GM12892 (cell line): ENCODE measurements at regions not wholly inside any gene's neighbourhood (a gene's known extent, or its start where the extent isn't known, plus 50 kb on each side); places are given as distances from the start of the nearest gene placed in this dataset.

Experiments
- POLR2A ChIP-seq: IDR thresholded peaks from 2 replicates; pipeline ENCODE4 v1.6.1; 2011; ENCODE audit warnings: low read depth, low read length, control low read depth
- POLR2AphosphoS5 ChIP-seq: IDR thresholded peaks from 2 replicates; pipeline ENCODE4 v1.6.1; 2011; ENCODE audit warnings: low read depth, low read length, control low read depth

DNA sequence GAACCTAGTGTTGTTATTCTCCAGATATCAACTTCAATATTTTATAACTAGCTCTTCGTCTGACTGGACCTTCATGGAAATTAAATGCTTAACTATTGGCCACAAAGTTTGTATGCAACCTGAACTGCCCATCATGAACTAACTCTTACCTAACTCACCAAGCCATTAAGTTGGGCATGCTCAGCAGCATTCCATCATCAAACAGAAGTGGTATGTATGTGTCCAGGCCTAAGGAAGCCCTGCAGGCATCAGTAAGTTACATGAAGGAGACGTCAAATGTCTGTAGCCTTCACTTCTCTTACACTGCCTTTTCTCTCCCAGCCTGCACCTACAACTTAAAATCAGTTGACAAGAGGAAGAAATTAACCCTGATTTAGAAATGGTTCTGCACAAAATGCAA lies 1639.2 kb upstream of the PABPC4L start:
- no peak for TF ChIP-seq POLR2AphosphoS5
- no peak for TF ChIP-seq POLR2A
